ENCODE measurements at regions not wholly inside any gene's neighbourhood (a gene's known extent, or its start where the extent isn't known, plus 50 kb on each side); places are given as distances from the start of the nearest gene placed in this dataset.

GRCh38 chr10:111316722-111317212 lies 239.9 kb downstream of the ADRA2A start:
- no peaks in the 10 kb centered on the region for H3K36me3 Mint-ChIP-seq (ENCODE audit: low read depth)
- ATAC-seq (no peak), DNase-seq (ENCODE audit: low spot score) (peak; percentile 9)
- Histone ChIP-seq H3K4me3 (no peak overlapping the region), H3K4me2 (no peak overlapping the region), H3K79me2 (replicated peaks; ENCODE audit: insufficient read depth) (no peaks in the 10 kb centered on the region), H3K9me2 (ENCODE audit: insufficient read depth) (no peaks in the 10 kb centered on the region), H4K20me1 (replicated peaks; ENCODE audit: insufficient read depth) (no peaks in the 10 kb centered on the region), H3K36me3 (ENCODE audit: insufficient read depth) (no peaks in the 10 kb centered on the region), H3K27me3 (ENCODE audit: insufficient read depth) (no peaks in the 10 kb centered on the region), H3F3A (replicated peaks; ENCODE audit: low read depth) (no peaks in the 10 kb centered on the region), H3K4me1 (ENCODE audit: insufficient read depth) (no peaks in the 10 kb centered on the region), H2AFZ (peak overlapping the region; percentile 34; the same call in 1 of the 2 replicates), H3K27ac (ENCODE audit: low read depth) (no peak overlapping the region)
- H3K27me3 Mint-ChIP-seq (ENCODE audit: insufficient read depth, low read depth, poor library complexity) = no peaks in the 10 kb centered on the region
- TF ChIP-seq POLR2AphosphoS5 (IDR thresholded peaks at IDR 0.05; ENCODE audit: low read depth) (no peak), STAT1 (IDR thresholded peaks at IDR 0.05; ENCODE audit: unreplicated experiment) (no peak), JUNB (IDR thresholded peaks at IDR 0.05; ENCODE audit: unreplicated experiment) (no peak), CREB1 (CRISPR knock-in tag; IDR thresholded peaks at IDR 0.05; ENCODE audit: low read depth) (no peak), ZNF114 (CRISPR knock-in tag; IDR thresholded peaks at IDR 0.05) (no peak), NANOG (IDR thresholded peaks at IDR 0.05; ENCODE audit: borderline replicate concordance) (no peak), EZH2phosphoT487 (IDR thresholded peaks at IDR 0.05; ENCODE audit: unreplicated experiment) (no peak), EZH2 (IDR thresholded peaks at IDR 0.05; ENCODE audit: low read depth, unreplicated experiment) (no peak), ZNF331 (CRISPR knock-in tag; IDR thresholded peaks at IDR 0.05; ENCODE audit: low read depth) (no peak)
- TF ChIP-seq, protein P1, sequence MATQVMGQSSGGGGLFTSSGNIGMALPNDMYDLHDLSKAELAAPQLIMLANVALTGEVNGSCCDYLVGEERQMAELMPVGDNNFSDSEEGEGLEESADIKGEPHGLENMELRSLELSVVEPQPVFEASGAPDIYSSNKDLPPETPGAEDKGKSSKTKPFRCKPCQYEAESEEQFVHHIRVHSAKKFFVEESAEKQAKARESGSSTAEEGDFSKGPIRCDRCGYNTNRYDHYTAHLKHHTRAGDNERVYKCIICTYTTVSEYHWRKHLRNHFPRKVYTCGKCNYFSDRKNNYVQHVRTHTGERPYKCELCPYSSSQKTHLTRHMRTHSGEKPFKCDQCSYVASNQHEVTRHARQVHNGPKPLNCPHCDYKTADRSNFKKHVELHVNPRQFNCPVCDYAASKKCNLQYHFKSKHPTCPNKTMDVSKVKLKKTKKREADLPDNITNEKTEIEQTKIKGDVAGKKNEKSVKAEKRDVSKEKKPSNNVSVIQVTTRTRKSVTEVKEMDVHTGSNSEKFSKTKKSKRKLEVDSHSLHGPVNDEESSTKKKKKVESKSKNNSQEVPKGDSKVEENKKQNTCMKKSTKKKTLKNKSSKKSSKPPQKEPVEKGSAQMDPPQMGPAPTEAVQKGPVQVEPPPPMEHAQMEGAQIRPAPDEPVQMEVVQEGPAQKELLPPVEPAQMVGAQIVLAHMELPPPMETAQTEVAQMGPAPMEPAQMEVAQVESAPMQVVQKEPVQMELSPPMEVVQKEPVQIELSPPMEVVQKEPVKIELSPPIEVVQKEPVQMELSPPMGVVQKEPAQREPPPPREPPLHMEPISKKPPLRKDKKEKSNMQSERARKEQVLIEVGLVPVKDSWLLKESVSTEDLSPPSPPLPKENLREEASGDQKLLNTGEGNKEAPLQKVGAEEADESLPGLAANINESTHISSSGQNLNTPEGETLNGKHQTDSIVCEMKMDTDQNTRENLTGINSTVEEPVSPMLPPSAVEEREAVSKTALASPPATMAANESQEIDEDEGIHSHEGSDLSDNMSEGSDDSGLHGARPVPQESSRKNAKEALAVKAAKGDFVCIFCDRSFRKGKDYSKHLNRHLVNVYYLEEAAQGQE (IDR thresholded peaks at IDR 0.05; ENCODE audit: unreplicated experiment) = no peak
- no peak overlapping the region for H3K27ac Mint-ChIP-seq
- H3K9me3 Mint-ChIP-seq = no peaks in the 10 kb centered on the region; the same call in 2 of the 3 replicates
- no peaks in the 10 kb centered on the region for H3K4me1 Mint-ChIP-seq
- no peak overlapping the region for H3K4me3 Mint-ChIP-seq

DNA sequence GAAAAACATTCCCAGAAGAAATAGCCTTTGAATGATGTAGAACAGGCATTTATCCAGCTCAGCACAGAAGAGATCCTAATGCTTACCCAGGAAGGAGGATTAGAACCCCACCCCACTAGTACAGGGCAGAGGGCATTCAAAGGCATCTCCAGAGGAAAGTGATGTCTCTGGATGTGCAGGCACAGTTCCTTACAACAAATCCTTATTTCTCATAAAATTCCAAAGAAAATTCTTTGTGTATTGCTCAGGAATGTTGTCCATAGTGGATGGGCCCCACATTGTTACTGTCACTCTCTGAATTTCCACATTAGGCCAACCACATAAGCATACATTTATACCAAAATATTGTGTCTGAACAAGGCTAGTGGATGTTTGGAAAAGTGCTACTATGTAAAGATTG lies 243.0 kb downstream of the ADRA2A start:
- H2AFZ ChIP-seq = no peak overlapping the region
- H3K79me2 ChIP-seq (replicated peaks; ENCODE audit: insufficient read depth) = no peaks in the 10 kb centered on the region
- H3K4me1 ChIP-seq (ENCODE audit: insufficient read depth) = no peaks in the 10 kb centered on the region
- no peaks in the 10 kb centered on the region for H3F3A ChIP-seq (replicated peaks; ENCODE audit: low read depth)
- no peaks in the 10 kb centered on the region for H3K9me2 ChIP-seq (ENCODE audit: insufficient read depth)
- H4K20me1 ChIP-seq (replicated peaks; ENCODE audit: insufficient read depth) = no peaks in the 10 kb centered on the region
- Mint-ChIP-seq H3K27ac (no peak overlapping the region), H3K27me3 (ENCODE audit: insufficient read depth, low read depth, poor library complexity) (no peaks in the 10 kb centered on the region), H3K4me1 (no peaks in the 10 kb centered on the region), H3K9me3 (no peaks in the 10 kb centered on the region), H3K36me3 (ENCODE audit: low read depth) (no peaks in the 10 kb centered on the region), H3K4me3 (no peak overlapping the region)
- DNase-seq (ENCODE audit: low spot score) (no peak), ATAC-seq (no peak)
- H3K36me3 ChIP-seq (ENCODE audit: insufficient read depth) = no peaks in the 10 kb centered on the region
- no peak overlapping the region for H3K4me3 ChIP-seq
- H3K27me3 ChIP-seq (ENCODE audit: insufficient read depth) = no peaks in the 10 kb centered on the region
- no peak overlapping the region for H3K27ac ChIP-seq (ENCODE audit: low read depth)
- no peak overlapping the region for H3K4me2 ChIP-seq
- TF ChIP-seq JUNB (IDR thresholded peaks at IDR 0.05; ENCODE audit: unreplicated experiment) = no peak
- TF ChIP-seq NANOG (IDR thresholded peaks at IDR 0.05; ENCODE audit: borderline replicate concordance) = no peak
- TF ChIP-seq, protein P1 (IDR thresholded peaks at IDR 0.05; ENCODE audit: unreplicated experiment) = no peak
- no peak for TF ChIP-seq ZNF331 (CRISPR knock-in tag; IDR thresholded peaks at IDR 0.05; ENCODE audit: low read depth)
- TF ChIP-seq, protein P2, sequence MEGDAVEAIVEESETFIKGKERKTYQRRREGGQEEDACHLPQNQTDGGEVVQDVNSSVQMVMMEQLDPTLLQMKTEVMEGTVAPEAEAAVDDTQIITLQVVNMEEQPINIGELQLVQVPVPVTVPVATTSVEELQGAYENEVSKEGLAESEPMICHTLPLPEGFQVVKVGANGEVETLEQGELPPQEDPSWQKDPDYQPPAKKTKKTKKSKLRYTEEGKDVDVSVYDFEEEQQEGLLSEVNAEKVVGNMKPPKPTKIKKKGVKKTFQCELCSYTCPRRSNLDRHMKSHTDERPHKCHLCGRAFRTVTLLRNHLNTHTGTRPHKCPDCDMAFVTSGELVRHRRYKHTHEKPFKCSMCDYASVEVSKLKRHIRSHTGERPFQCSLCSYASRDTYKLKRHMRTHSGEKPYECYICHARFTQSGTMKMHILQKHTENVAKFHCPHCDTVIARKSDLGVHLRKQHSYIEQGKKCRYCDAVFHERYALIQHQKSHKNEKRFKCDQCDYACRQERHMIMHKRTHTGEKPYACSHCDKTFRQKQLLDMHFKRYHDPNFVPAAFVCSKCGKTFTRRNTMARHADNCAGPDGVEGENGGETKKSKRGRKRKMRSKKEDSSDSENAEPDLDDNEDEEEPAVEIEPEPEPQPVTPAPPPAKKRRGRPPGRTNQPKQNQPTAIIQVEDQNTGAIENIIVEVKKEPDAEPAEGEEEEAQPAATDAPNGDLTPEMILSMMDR (conservative IDR thresholded peaks at IDR 0.05; ENCODE audit: low read depth in 2 of 2) = no peak
- TF ChIP-seq EZH2 (IDR thresholded peaks at IDR 0.05; ENCODE audit: low read depth, unreplicated experiment) = no peak
- no peak for TF ChIP-seq POLR2AphosphoS5 (IDR thresholded peaks at IDR 0.05; ENCODE audit: low read depth)
- TF ChIP-seq, protein P3, sequence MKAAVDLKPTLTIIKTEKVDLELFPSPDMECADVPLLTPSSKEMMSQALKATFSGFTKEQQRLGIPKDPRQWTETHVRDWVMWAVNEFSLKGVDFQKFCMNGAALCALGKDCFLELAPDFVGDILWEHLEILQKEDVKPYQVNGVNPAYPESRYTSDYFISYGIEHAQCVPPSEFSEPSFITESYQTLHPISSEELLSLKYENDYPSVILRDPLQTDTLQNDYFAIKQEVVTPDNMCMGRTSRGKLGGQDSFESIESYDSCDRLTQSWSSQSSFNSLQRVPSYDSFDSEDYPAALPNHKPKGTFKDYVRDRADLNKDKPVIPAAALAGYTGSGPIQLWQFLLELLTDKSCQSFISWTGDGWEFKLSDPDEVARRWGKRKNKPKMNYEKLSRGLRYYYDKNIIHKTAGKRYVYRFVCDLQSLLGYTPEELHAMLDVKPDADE (IDR thresholded peaks at IDR 0.05) = no peak
